Central memory CD8-positive, alpha-beta T cell (primary cell): ENCODE measurements at regions not wholly inside any gene's neighbourhood (a gene's known extent, or its start where the extent isn't known, plus 50 kb on each side); places are given as distances from the start of the nearest gene placed in this dataset.

Experiments
- ATAC-seq: fragments of 150-1000 bp; cut with Tn5 transposase; replicated peaks from 2 replicates; pipeline ENCODE4 v1.10.0; 2022; ENCODE audit warnings: mild to moderate bottlenecking, moderate FRiP score, moderate number of reproducible peaks; ENCODE audit not compliant: poor library complexity, severe bottlenecking; ENCODE audit errors: extremely low read depth
- DNase-seq, 2 donors: peaks; one replicate each; pipeline ENCODE4 v3.0.0; 2021; ENCODE audit warnings: low spot score in 2 of 2
- H3K27ac Mint-ChIP-seq: one replicate; pipeline ENCODE4 v1.8.0; 2022; ENCODE audit warnings: low read depth, mild to moderate bottlenecking, moderate library complexity, mixed read lengths
- H3K27me3 Mint-ChIP-seq: one replicate; pipeline ENCODE4 v1.8.0; 2022; ENCODE audit warnings: mixed read lengths
- H3K36me3 Mint-ChIP-seq: one replicate; pipeline ENCODE4 v1.8.0; 2022; ENCODE audit warnings: mild to moderate bottlenecking, moderate library complexity, mixed read lengths; ENCODE audit not compliant: insufficient read depth
- H3K4me1 Mint-ChIP-seq: one replicate; pipeline ENCODE4 v1.8.0; 2022; ENCODE audit warnings: mixed read lengths
- H3K4me3 Mint-ChIP-seq: one replicate; pipeline ENCODE4 v1.8.0; 2022; ENCODE audit warnings: mild to moderate bottlenecking, moderate library complexity, mixed read lengths
- H3K9me3 Mint-ChIP-seq: one replicate; pipeline ENCODE4 v1.8.0; 2022; ENCODE audit warnings: mixed read lengths

DNA sequence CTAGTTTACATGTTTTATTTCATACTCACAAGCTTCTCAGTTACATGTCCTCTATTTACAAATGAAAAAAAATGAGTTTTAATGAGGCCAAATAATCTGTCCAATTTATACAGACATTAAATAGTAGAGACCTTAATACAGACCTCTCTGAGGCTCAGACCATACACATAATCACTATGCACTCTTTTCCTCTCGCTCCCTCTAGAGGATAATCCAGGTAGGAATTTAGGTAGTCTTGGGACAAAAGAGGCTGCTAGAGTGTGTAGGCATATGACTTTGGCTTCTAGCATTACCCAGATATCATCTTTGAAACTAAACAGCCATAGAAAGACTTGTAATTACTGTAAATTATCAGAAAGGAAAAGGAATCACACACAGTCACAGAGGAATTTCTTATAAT is 444.7 kb downstream of the HINT1 start:
- no peak for DNase-seq
- no peak overlapping the region for H3K27ac Mint-ChIP-seq
- H3K9me3 Mint-ChIP-seq = no peaks in the 10 kb centered on the region
- H3K4me1 Mint-ChIP-seq = no peaks in the 10 kb centered on the region
- no peak overlapping the region for H3K4me3 Mint-ChIP-seq
- H3K27me3 Mint-ChIP-seq = peaks cover 66% of the 10 kb centered on the region
- ATAC-seq = no peak
- H3K36me3 Mint-ChIP-seq = no peaks in the 10 kb centered on the region

DNA sequence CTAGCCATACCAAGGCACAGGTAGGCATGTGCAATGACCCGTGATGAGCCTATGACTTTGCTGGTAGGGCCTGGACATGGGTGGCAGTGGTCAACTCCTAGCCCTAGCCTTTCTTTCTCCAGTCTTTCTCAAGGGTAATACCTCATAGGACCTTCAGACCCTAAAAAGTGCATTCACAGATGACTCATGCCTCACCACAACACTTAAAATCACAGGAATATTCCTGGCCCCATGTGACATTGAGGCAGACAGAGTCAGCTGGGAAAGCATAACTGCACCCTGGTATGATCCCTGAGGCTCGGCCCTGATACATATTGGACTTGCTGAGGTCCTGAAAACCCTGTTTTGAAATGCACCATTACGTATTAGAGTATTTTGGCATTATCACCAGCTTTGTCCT is 449.5 kb downstream of the HINT1 start:
- Mint-ChIP-seq H3K9me3 (no peaks in the 10 kb centered on the region), H3K27me3 (peaks cover 60% of the 10 kb centered on the region), H3K36me3 (no peaks in the 10 kb centered on the region), H3K27ac (no peak overlapping the region), H3K4me3 (no peak overlapping the region), H3K4me1 (no peaks in the 10 kb centered on the region)
- ATAC-seq (no peak), DNase-seq (no peak)

DNA sequence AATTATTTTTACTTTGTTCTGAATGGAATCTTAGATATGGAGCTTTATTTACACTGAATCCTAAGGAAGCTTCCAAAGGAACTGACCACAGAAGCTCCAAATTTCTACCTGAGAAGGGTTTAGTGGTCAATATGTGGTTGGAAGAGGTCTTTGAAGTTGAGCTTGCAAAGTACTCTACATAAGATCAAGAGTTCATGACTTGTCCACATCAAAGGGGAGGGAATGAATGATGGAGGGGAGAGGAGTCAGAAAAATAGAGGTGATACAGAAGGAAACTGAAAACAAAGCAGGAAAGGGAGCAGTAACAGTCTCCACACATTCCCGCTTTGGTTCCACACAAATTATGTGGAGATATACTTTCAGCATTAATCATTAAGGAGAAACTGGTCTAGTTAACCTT is 450.9 kb downstream of the HINT1 start:
- no peak for ATAC-seq
- Mint-ChIP-seq H3K9me3 (no peaks in the 10 kb centered on the region), H3K36me3 (no peaks in the 10 kb centered on the region), H3K27ac (no peak overlapping the region), H3K4me3 (no peak overlapping the region), H3K27me3 (peaks cover 65% of the 10 kb centered on the region), H3K4me1 (no peaks in the 10 kb centered on the region)
- DNase-seq = no peak

DNA sequence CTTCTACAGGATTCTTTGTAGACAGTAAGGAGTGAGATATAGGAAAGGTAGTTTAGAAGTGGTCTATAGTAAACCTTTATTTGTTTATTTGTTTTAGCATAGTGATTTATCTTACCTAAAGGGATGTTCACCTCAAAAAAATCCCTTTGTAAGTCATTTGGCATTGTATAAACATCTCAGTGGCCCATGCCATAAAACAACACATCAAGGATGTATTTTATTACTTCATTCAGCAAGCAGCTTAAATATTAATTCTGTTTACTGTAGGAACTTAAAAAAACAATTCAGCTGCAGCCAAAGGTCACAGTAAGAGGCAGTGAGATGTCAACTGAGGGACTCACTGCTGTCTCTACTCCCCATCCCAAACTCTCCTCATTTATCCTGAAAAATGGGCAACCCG is 452.7 kb downstream of the HINT1 start:
- no peak for ATAC-seq
- H3K27ac Mint-ChIP-seq = no peak overlapping the region
- no peaks in the 10 kb centered on the region for H3K4me1 Mint-ChIP-seq

GRCh38 chr5:130710596-130710995 is 454.5 kb downstream of the HINT1 start:
- H3K4me3 Mint-ChIP-seq = no peak overlapping the region
- H3K36me3 Mint-ChIP-seq = no peaks in the 10 kb centered on the region
- no peak overlapping the region for H3K27ac Mint-ChIP-seq
- H3K9me3 Mint-ChIP-seq = no peaks in the 10 kb centered on the region
- DNase-seq (no peak), ATAC-seq (no peak)
- peaks cover 45% of the 10 kb centered on the region for H3K27me3 Mint-ChIP-seq
- no peaks in the 10 kb centered on the region for H3K4me1 Mint-ChIP-seq

More for the DNA sequence above, 452.7 kb downstream of the HINT1 start:
- no peaks in the 10 kb centered on the region for H3K9me3 Mint-ChIP-seq
- H3K27me3 Mint-ChIP-seq = peaks cover 53% of the 10 kb centered on the region
- H3K4me3 Mint-ChIP-seq = no peak overlapping the region
- no peaks in the 10 kb centered on the region for H3K36me3 Mint-ChIP-seq
- no peak for DNase-seq

- Mint-ChIP-seq H3K27me3 (peaks cover 26% of the 10 kb centered on the region), H3K9me3 (no peaks in the 10 kb centered on the region), H3K27ac (no peak overlapping the region), H3K4me1 (no peaks in the 10 kb centered on the region), H3K36me3 (no peaks in the 10 kb centered on the region), H3K4me3 (no peak overlapping the region)
- no peak for ATAC-seq
- DNase-seq = no peak
These were observed 456.3 kb downstream of the HINT1 start for GRCh38 chr5:130708754-130709153.

- Mint-ChIP-seq H3K27me3 (peaks cover 36% of the 10 kb centered on the region), H3K9me3 (no peaks in the 10 kb centered on the region), H3K4me1 (no peaks in the 10 kb centered on the region), H3K4me3 (no peak overlapping the region), H3K36me3 (no peaks in the 10 kb centered on the region), H3K27ac (no peak overlapping the region)
- DNase-seq = no peak
- no peak for ATAC-seq
These were observed 458.4 kb downstream of the HINT1 start for GRCh38 chr5:130706696-130707095.

DNA sequence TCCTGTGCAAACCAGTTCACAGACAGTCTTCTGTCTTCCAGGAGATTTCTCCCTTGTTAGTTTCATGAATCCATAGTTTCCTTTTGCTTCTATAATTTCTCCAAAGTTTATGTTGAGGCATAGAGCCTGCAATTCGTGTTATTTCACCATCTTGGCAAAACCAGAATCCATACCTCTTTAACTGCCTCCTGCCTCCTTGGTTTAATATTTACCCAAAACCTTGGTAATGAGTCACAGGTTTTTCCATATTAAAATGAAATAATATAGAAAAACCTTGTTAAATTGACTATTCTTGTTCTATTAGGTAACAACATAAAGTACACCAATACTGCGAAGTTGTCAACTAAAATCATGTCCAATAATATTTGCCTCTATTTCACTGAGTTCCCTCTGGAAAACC is 459.7 kb downstream of the HINT1 start:
- Mint-ChIP-seq H3K4me3 (no peak overlapping the region), H3K9me3 (no peaks in the 10 kb centered on the region), H3K36me3 (no peaks in the 10 kb centered on the region), H3K27me3 (peaks cover 31% of the 10 kb centered on the region), H3K4me1 (no peaks in the 10 kb centered on the region), H3K27ac (no peak overlapping the region)
- ATAC-seq (no peak), DNase-seq (no peak)

DNA sequence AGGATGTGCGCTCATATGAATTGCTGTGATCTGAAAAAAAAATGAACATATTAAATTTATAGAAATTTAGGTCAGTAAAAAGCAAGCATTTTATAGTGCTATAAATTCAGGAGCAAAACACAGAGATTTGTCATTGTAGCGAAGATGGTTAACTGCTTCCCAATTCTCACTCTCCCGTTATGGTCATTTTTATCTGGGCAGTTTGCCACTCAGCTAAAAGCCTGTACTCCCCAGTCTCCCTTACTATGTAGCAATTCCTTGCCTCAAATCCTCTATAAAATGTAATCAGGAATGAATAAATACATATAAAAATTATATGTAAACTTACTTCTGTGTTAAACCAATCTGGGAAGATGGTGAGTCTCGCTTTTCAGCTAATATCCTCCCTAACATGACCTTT is 471.5 kb downstream of the HINT1 start:
- Mint-ChIP-seq H3K4me1 (no peaks in the 10 kb centered on the region), H3K36me3 (no peaks in the 10 kb centered on the region), H3K4me3 (no peak overlapping the region), H3K27ac (no peak overlapping the region), H3K27me3 (peaks cover 29% of the 10 kb centered on the region), H3K9me3 (no peaks in the 10 kb centered on the region)
- no peak for DNase-seq
- ATAC-seq = no peak

GRCh38 chr5:130692770-130693169 is 472.3 kb downstream of the HINT1 start:
- no peaks in the 10 kb centered on the region for H3K4me1 Mint-ChIP-seq
- H3K36me3 Mint-ChIP-seq = no peaks in the 10 kb centered on the region
- H3K27ac Mint-ChIP-seq = no peak overlapping the region
- H3K4me3 Mint-ChIP-seq = no peak overlapping the region
- DNase-seq (no peak), ATAC-seq (no peak)
- H3K9me3 Mint-ChIP-seq = no peaks in the 10 kb centered on the region
- peaks cover 26% of the 10 kb centered on the region for H3K27me3 Mint-ChIP-seq

DNA sequence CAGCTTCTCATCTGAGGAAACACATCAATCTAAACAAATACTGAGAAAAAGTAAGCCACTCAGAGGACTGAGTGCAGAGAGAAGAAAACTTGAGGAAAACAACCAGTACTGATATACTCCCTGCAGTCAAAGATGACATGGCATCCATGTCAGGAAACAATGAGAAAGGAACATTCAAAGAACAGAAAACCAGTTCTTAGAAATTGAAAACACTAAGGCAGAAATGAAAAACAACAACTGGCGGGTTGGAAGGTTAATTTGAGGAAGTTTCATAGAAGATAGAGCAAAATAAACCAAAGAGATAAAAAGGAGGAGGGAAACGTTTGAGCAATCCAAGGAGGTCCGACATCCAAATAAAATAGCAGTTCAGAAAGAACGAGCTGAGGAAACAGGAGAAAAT is 475.2 kb downstream of the HINT1 start:
- Mint-ChIP-seq H3K9me3 (no peaks in the 10 kb centered on the region), H3K4me3 (no peak overlapping the region), H3K36me3 (no peaks in the 10 kb centered on the region), H3K27me3 (peaks cover 32% of the 10 kb centered on the region), H3K27ac (no peak overlapping the region), H3K4me1 (no peaks in the 10 kb centered on the region)
- no peak for DNase-seq
- no peak for ATAC-seq

DNA sequence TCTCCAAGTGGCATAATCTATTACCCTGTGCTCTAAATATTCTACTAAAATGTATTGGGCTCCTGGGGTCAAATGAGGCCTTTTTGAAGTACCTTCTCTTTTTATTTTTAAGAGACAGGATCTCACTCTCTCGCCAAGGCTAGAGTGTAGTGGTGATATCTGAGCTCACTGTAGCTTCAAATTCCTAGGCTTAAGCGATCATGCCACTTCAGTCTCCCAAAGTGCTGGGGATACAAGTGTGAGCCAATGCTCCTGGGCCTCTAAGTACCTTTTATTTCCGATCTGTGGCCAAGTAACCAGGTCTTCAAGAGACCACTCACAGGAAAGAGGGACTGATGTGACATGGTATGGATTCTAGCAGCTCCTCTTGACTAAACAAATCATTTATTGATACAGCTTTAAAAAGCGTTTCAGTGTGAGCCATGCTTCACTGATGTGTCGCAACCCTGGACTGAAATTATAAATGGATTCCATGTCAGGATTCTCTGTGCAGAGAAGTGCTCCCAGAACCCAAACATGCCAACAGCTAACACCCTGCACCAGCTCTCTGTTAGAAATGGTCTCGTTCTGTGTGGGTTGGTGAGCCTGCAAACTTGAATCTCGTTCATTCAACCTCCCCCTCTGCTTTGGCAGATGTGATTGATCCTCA is 477.8 kb downstream of the HINT1 start:
- no peak for ATAC-seq
- H3K27me3 Mint-ChIP-seq = peaks cover 40% of the 10 kb centered on the region
- H3K4me3 Mint-ChIP-seq = no peak overlapping the region
- H3K27ac Mint-ChIP-seq = no peak overlapping the region
- H3K36me3 Mint-ChIP-seq = no peaks in the 10 kb centered on the region
- no peaks in the 10 kb centered on the region for H3K9me3 Mint-ChIP-seq
- DNase-seq = no peak
- no peaks in the 10 kb centered on the region for H3K4me1 Mint-ChIP-seq

- Mint-ChIP-seq H3K27ac (no peak overlapping the region), H3K27me3 (peaks cover 10% of the 10 kb centered on the region), H3K4me3 (no peak overlapping the region), H3K36me3 (no peaks in the 10 kb centered on the region), H3K4me1 (no peaks in the 10 kb centered on the region), H3K9me3 (no peaks in the 10 kb centered on the region)
- ATAC-seq = no peak
- no peak for DNase-seq
These were observed 486.4 kb downstream of the HINT1 start for GRCh38 chr5:130678637-130679036.

DNA sequence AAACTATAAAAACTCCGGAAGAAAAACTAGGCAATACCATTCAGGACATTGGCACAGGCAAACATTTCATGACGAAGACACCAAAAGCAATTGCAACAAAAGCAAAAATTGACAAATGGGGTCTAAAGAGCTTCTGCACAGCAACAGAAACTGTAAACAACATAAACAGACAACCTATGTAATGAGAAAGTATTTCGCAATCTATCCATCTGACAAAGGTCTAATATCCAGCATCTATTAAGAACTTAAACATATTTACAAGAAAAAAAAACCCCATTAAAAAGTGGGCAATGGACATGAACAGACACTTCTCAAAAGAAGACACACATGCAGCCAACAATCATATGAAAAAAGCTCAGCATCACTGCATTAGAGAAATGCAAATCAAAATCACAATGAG is 498.6 kb downstream of the HINT1 start:
- Mint-ChIP-seq H3K9me3 (no peaks in the 10 kb centered on the region), H3K27me3 (peaks cover 16% of the 10 kb centered on the region), H3K36me3 (no peaks in the 10 kb centered on the region), H3K4me3 (no peak overlapping the region), H3K4me1 (no peaks in the 10 kb centered on the region), H3K27ac (no peak overlapping the region)
- ATAC-seq = no peak
- DNase-seq = no peak
